Thyroid gland (tissue), 4 donors: ENCODE measurements at regions not wholly inside any gene's neighbourhood (a gene's known extent, or its start where the extent isn't known, plus 50 kb on each side); places are given as distances from the start of the nearest gene placed in this dataset.

Source experiments
- POLR2A ChIP-seq, 2 donors: fragments of 450-650 bp; IDR thresholded peaks; one replicate each; pipeline ENCODE4 v1.6.1; 2017; ENCODE audit warnings: antibody characterized with exemption in 2 of 2, mild to moderate bottlenecking in 2 of 2, moderate library complexity in 1 of 2
- TF ChIP-seq, protein P1 (sequence below), 6 experiments: fragments of 200-600 bp in 3 of 6; fragments of 450-650 bp in 3 of 6; sonication (generic) in 3 of 6; IDR thresholded peaks; one replicate each; pipeline ENCODE4 v1.5.1; 2016 to 2019; ENCODE audit warnings: antibody characterized with exemption in 6 of 6, mild to moderate bottlenecking in 2 of 6, inconsistent platforms in 1 of 6, moderate library complexity in 1 of 6

DNA sequence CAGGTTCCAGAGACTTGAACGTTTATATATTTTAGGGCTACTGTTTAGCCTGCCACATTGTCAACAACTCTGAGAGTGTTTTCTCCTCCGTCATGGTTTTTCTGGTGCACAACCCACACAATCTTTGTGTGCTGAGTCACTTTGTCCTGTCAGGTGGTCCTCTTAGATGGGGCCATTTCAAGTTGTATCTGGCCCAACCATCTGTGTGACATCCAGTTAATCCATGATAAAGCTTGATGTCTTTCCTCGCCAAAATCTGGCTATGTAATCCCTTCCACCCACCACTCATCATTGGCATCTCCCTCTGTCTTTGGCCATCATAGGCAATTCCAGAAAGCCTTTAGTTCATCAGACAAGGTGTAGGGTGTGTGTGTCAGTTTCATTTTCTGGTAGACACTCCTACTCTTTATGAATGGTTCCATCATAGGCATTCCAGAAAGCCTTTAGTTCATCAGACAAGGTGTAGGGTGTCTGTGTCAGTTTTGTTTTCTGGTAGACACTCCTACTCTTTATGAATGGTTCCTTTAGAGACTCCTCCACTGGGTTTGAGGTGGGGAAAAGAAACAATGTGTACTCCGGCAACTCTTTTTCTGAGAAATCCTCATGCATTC lies 282.0 kb upstream of the ACTBL2 start:
- no peak for TF ChIP-seq POLR2A (IDR thresholded peaks at IDR 0.05)
- TF ChIP-seq, protein P1, sequence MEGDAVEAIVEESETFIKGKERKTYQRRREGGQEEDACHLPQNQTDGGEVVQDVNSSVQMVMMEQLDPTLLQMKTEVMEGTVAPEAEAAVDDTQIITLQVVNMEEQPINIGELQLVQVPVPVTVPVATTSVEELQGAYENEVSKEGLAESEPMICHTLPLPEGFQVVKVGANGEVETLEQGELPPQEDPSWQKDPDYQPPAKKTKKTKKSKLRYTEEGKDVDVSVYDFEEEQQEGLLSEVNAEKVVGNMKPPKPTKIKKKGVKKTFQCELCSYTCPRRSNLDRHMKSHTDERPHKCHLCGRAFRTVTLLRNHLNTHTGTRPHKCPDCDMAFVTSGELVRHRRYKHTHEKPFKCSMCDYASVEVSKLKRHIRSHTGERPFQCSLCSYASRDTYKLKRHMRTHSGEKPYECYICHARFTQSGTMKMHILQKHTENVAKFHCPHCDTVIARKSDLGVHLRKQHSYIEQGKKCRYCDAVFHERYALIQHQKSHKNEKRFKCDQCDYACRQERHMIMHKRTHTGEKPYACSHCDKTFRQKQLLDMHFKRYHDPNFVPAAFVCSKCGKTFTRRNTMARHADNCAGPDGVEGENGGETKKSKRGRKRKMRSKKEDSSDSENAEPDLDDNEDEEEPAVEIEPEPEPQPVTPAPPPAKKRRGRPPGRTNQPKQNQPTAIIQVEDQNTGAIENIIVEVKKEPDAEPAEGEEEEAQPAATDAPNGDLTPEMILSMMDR (IDR thresholded peaks at IDR 0.05): no peak
